ENCODE measurements at regions not wholly inside any gene's neighbourhood (a gene's known extent, or its start where the extent isn't known, plus 50 kb on each side); places are given as distances from the start of the nearest gene placed in this dataset.

DNA sequence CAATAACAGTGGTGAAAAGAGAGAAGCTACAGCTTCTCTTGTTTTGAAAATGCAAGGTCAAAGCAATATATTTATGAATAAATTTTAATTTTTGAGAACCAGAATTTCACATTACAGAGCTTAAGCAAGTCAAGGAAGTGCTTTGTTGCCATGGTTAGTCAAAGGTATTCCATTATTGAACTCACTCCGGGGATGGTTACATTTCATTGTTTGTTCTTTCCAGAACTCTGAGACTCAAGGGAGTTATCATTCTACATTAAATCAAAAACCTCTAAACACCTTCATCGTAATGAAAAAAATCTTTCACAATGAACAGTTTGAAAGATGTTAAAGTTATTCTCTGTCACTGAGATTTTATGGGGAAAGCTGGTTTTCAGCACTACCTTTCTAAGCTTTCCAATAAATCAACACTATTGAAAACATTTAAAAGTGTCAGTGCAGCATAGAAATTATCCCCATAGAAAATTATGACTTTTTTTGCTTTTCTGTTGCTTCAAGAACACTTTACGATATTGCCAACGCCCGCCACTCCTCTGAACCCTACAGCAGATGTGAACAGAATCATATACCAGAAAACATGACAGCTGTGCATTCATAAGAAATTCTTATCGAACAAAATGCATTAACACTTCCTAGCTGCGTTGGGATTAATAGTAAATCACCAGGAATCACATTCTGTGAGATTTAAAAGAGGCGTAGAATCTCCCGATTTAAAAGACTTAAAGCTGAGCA, 83.0 kb downstream of the OTOL1 start:
- no peaks in the 10 kb centered on the region for H3K36me3 Mint-ChIP-seq (ENCODE audit: low read depth)
- TF ChIP-seq, protein P1, sequence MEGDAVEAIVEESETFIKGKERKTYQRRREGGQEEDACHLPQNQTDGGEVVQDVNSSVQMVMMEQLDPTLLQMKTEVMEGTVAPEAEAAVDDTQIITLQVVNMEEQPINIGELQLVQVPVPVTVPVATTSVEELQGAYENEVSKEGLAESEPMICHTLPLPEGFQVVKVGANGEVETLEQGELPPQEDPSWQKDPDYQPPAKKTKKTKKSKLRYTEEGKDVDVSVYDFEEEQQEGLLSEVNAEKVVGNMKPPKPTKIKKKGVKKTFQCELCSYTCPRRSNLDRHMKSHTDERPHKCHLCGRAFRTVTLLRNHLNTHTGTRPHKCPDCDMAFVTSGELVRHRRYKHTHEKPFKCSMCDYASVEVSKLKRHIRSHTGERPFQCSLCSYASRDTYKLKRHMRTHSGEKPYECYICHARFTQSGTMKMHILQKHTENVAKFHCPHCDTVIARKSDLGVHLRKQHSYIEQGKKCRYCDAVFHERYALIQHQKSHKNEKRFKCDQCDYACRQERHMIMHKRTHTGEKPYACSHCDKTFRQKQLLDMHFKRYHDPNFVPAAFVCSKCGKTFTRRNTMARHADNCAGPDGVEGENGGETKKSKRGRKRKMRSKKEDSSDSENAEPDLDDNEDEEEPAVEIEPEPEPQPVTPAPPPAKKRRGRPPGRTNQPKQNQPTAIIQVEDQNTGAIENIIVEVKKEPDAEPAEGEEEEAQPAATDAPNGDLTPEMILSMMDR (IDR thresholded peaks at IDR 0.05; ENCODE audit: unreplicated experiment in 3 of 3), result no peak
- H3K27ac Mint-ChIP-seq, result no peak overlapping the region
- no peak overlapping the region for H3K4me3 Mint-ChIP-seq
- no peaks in the 10 kb centered on the region for H3K9me3 Mint-ChIP-seq
- H3K4me1 Mint-ChIP-seq, result peaks cover 9% of the 10 kb centered on the region
- no peaks in the 10 kb centered on the region for H3K27me3 Mint-ChIP-seq (ENCODE audit: low read depth)

DNA sequence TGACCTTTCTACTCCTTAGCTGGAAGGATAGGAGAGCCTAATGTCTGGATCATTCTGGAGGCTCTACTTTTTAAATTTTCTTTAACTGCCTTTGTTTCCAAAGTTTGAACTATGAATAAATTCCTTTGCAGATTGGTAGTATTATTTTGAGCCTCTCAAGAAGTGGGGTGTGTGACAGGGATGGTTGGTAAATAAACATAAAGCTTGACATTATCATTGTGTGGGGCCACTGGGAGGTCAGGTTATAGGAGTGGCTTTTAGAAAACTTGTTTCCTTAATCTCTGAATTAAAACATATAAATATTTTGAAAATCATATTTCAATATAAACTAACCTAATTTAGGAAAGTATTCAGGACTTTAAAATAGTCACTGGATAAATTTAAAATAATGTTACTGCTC, 89.3 kb downstream of the OTOL1 start:
- Mint-ChIP-seq H3K27ac (no peak overlapping the region), H3K9me3 (peaks cover under 1% of the 10 kb centered on the region), H3K36me3 (ENCODE audit: low read depth) (no peaks in the 10 kb centered on the region), H3K4me3 (no peak overlapping the region), H3K4me1 (no peaks in the 10 kb centered on the region), H3K27me3 (ENCODE audit: low read depth) (no peaks in the 10 kb centered on the region)
- TF ChIP-seq, protein P1 (IDR thresholded peaks at IDR 0.05; ENCODE audit: unreplicated experiment in 3 of 3), result no peak

DNA sequence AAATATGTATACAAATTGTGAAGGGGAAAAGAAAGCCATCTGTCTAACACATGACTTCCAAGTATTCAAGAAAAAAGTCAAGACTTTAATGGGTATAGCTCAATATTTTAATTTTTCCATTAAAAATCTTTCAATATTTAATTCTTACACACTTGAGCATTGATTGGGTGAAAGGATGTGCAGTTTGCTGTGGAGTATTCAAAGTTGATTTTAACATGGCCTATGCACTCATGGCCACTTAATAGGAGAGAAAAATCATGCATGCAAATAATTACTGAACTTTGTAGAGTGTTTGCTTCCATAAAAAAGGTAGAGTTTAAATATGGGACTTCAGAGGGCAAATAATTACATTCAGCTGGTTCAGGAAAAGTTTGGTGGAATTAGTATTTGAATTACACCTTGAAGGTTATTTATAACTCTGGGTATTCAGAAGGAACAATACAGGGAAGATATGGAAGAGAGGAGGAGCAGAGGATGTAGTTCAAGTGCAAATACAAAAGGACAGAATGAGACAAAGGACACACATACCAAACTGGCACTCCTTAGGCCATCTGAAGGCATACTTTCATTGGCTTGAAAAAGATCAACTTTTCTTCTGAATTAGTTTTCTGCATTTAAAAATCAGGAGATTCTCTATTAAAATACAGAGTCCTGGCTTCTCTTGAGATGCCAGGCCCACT, 90.1 kb downstream of the OTOL1 start:
- Mint-ChIP-seq H3K27ac (no peak overlapping the region), H3K4me3 (no peak overlapping the region), H3K36me3 (ENCODE audit: low read depth) (no peaks in the 10 kb centered on the region), H3K4me1 (no peaks in the 10 kb centered on the region), H3K9me3 (peaks cover 8% of the 10 kb centered on the region), H3K27me3 (ENCODE audit: low read depth) (no peaks in the 10 kb centered on the region)
- TF ChIP-seq, protein P1 (IDR thresholded peaks at IDR 0.05; ENCODE audit: unreplicated experiment in 3 of 3), result no peak

DNA sequence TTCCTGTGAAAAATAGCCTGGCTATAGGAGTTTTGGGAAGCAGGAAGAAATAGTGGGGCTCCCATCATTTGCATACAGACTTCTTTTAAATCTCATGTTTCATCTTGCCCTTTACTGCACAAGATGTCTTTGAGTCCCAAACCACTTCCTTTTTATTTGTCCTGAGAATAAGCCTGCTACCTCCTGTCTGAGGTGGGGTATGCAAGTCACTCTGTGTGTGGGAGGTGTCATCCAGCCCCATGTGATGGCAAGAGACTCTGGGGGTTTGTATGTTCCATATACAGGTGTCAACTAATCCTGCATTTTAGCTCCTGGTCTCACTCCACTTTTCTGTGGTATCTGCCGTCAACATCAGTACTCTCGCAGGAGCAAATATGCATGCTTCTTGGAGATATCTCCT, 102.0 kb downstream of the OTOL1 start:
- Mint-ChIP-seq H3K9me3 (no peaks in the 10 kb centered on the region), H3K4me3 (no peak overlapping the region), H3K27ac (no peak overlapping the region), H3K27me3 (ENCODE audit: low read depth) (no peaks in the 10 kb centered on the region), H3K4me1 (no peaks in the 10 kb centered on the region), H3K36me3 (ENCODE audit: low read depth) (no peaks in the 10 kb centered on the region)
- TF ChIP-seq, protein P1 (IDR thresholded peaks at IDR 0.05; ENCODE audit: unreplicated experiment in 3 of 3), result no peak

DNA sequence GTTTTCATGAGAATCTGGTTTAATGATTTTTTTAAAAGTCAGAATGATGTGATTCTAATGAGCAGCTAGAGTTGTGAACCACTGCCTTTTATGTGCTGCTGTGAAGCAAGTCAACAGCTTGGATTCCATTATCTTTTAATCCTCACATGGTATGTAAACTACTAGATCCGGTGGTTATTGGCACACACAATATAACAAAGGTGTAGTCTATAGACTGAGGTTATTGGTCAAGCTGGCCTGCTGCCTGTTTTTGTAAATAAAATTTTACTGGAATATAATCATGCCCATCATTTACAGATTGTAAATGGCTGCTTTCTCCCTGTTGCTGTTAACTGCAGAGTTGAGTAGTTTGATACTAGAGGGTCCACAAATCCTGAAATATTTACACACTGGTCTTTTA, 103.1 kb downstream of the OTOL1 start:
- H3K9me3 Mint-ChIP-seq, result no peaks in the 10 kb centered on the region
- H3K36me3 Mint-ChIP-seq (ENCODE audit: low read depth), result no peaks in the 10 kb centered on the region
- H3K27ac Mint-ChIP-seq, result no peak overlapping the region
- no peak overlapping the region for H3K4me3 Mint-ChIP-seq
- H3K27me3 Mint-ChIP-seq (ENCODE audit: low read depth), result no peaks in the 10 kb centered on the region
- no peaks in the 10 kb centered on the region for H3K4me1 Mint-ChIP-seq
- TF ChIP-seq, protein P1 (IDR thresholded peaks at IDR 0.05; ENCODE audit: unreplicated experiment in 3 of 3), result no peak

DNA sequence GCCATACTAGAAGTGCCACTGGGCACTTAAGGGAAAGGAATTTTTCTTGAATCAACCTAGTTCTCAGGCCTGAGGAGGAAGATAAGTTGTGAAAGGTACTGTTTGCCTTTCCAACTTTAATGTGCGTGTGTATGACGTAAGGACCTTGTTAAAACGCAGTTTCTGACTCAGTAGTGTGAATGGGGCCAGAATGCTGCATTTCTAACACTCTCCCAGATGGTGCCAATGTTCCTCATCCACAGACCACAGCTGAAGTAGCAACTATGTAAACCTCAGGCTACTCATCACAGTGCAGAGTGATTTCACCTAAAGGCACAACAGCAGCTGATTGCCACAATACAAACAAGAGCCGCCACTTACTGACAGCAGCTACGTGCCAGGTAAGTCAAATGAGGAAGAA, 103.6 kb downstream of the OTOL1 start:
- Mint-ChIP-seq H3K9me3 (no peaks in the 10 kb centered on the region), H3K4me1 (no peaks in the 10 kb centered on the region), H3K27me3 (ENCODE audit: low read depth) (no peaks in the 10 kb centered on the region), H3K4me3 (no peak overlapping the region), H3K36me3 (ENCODE audit: low read depth) (no peaks in the 10 kb centered on the region), H3K27ac (no peak overlapping the region)
- TF ChIP-seq, protein P1 (IDR thresholded peaks at IDR 0.05; ENCODE audit: unreplicated experiment in 3 of 3), result no peak

Measured in nephron (organoid).